ENCODE measurements at regions not wholly inside any gene's neighbourhood (a gene's known extent, or its start where the extent isn't known, plus 50 kb on each side); places are given as distances from the start of the nearest gene placed in this dataset.
A peak's percentile ranks its signal among the peaks of the same experiment; 100 is the strongest.

GRCh38 chr4:79653871-79654270 lies 245.8 kb upstream of the GK2 start:
- Histone ChIP-seq H2AFZ (replicated peaks; ENCODE audit: low read length, poor library complexity) (no peak overlapping the region), H2BK20ac (ENCODE audit: low read depth, low read length) (peak overlapping the region; percentile 21; the same call in 1 of the 2 replicates), H3K4ac (ENCODE audit: low read depth, low read length) (peak overlapping the region; percentile 2; the same call in 1 of the 2 replicates), H3K79me1 (ENCODE audit: low read depth in 1 of 2, low read length in 2 of 2) (no peaks in the 10 kb centered on the region), H3K18ac (ENCODE audit: low read depth, low read length) (peak overlapping the region; percentile 13; the same call in 1 of the 2 replicates), H2BK5ac (ENCODE audit: low read depth, low read length, poor library complexity, severe bottlenecking) (no peak overlapping the region), H3K4me1 (ENCODE audit: control insufficient read depth, insufficient read depth, low read length) (peaks cover 2% of the 10 kb centered on the region), H4K20me1 (ENCODE audit: insufficient read depth, low read length) (no peaks in the 10 kb centered on the region), H3K4me2 (ENCODE audit: low read depth, low read length) (no peak overlapping the region), H2BK15ac (ENCODE audit: low read depth, low read length) (0 out of 3 replicates have a peak overlapping the region, but pooled peaks have one; percentile 19), H3K4me3 (ENCODE audit: insufficient read depth, low read depth, low read length) (no peak overlapping the region), H3K27ac (ENCODE audit: insufficient read depth, low read length) (peak overlapping the region; percentile 44; the same call in 1 of the 2 replicates), H2BK120ac (ENCODE audit: low read depth, low read length) (peak overlapping the region; percentile 3; the same call in 1 of the 2 replicates), H4K91ac (ENCODE audit: insufficient read depth, low read depth, low read length) (peak overlapping the region; percentile 1; the same call in 1 of the 2 replicates), H4K5ac (ENCODE audit: low read depth, low read length) (peak overlapping the region; percentile 32; the same call in 1 of the 2 replicates), H2AK5ac (ENCODE audit: low read depth, low read length) (peak overlapping the region; percentile 5; the same call in 1 of the 2 replicates), H3K9me1 (ENCODE audit: insufficient read depth, low read length) (no peaks in the 10 kb centered on the region), H3K9me3 (ENCODE audit: control insufficient read depth, insufficient read depth, low read length) (no peaks in the 10 kb centered on the region), H2AK9ac (replicated peaks; ENCODE audit: low read depth, low read length, poor library complexity) (no peak overlapping the region), H3K27me3 (ENCODE audit: control insufficient read depth, insufficient read depth, low read length) (no peaks in the 10 kb centered on the region), H3K36me3 (ENCODE audit: control insufficient read depth, insufficient read depth, low read length) (no peaks in the 10 kb centered on the region), H3K14ac (replicated peaks; ENCODE audit: low read depth, low read length) (no peak overlapping the region), H3K9ac (ENCODE audit: low read depth, low read length) (no peak overlapping the region), H4K8ac (ENCODE audit: low read depth in 2 of 2, low read length in 2 of 2) (no peak overlapping the region), H3K23ac (ENCODE audit: low read depth, low read length) (no peak overlapping the region), H3K56ac (ENCODE audit: extremely low read depth, insufficient read depth, low read length) (no peak overlapping the region)
- ChIA-PET POLR2A (ENCODE audit: unreplicated experiment) (no interaction called here), CTCF (no interaction called here)
- ATAC-seq (ENCODE audit: low read depth) (no peak), DNase-seq (no peak)
- in situ Hi-C loops (cut with MboI; ENCODE audit: low sequenced_read_pairs), result no loop called here
- BruUV-seq (replicated peaks), result no TSS peak
- 80% methylated on average over 1 of the region's 5 CpGs; no CpG with 5 or more reads in 1 of the 2 experiments for WGBS, 2 experiments (ENCODE audit: extremely low coverage in 2 of 2, insufficient read length in 1 of 2)
- dilution Hi-C loops (cut with HindIII; ENCODE audit: low sequenced_read_pairs, unreplicated experiment), result no loop called here
- intact Hi-C loops (cut with micrococcal nuclease), result loop anchor here (10.0 kb wide), 1 partner anchor 531 kb away; no protein-coding TSS in a partner anchor
- TF ChIP-seq CHD1 (IDR thresholded peaks at IDR 0.05; ENCODE audit: low read depth, low read length) (no peak), NFE2L2 (IDR thresholded peaks at IDR 0.05; ENCODE audit: low read depth, low read length) (no peak)

Data from IMR-90 (cell line).